NCI-H1092 treated with DMSO at 0.1 percent for 48 hours (cell line): ENCODE measurements at regions not wholly inside any gene's neighbourhood (a gene's known extent, or its start where the extent isn't known, plus 50 kb on each side); places are given as distances from the start of the nearest gene placed in this dataset.
A peak's percentile ranks its signal among the peaks of the same experiment; 100 is the strongest.
"Not testable (repeated sequence)": the region's sequence is repeated elsewhere in the genome, so short reads cannot be mapped to it uniquely, and the experiment has no call there.

Experiments used
- DNase-seq: peaks from one replicate; lab custom pipeline; 2025; lab: John Stamatoyannopoulos, UW

DNA sequence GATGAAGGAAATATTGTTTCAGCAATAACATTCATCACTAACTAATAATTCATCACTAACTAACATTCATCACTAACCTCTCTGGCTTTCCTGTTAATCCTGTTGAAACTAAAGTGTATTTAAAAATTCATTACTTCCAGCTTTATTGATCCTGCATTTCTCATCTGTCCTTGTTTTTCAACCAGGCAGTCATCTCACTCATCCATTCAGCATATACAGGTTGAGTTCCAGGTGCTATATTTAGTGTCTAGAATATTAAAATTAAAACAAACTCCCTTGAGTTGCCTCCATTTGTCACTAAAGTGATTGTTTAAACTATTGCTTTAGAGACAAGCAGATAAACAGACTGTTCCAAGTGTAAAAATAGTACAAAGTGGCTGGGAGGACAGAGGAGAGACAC is 58.1 kb downstream of the ATXN7L3B start:
- no peak for DNase-seq

DNA sequence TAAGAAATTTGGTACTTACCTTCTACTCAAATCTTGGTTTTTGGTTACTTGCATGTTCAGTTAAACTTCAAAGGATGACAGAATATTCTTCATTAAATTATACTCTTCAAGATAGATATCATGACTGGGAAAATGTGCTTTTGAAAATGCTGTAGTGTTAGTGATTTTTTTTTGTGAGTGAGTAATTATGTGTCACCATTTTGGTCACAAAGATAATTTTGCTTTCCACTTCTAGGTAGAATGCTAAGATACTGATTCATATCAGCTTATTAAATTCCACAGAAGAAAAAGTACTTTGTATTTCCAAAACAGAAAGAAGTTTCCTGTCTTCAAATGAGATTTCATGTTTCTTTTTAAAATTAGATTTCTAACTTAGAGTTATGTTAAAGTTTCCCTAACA is 61.2 kb downstream of the ATXN7L3B start:
- no peak for DNase-seq

- no peak for DNase-seq
Measured at GRCh38 chr12:74599932-74600331, 62.3 kb downstream of the ATXN7L3B start.

GRCh38 chr12:74600817-74601216 is 63.2 kb downstream of the ATXN7L3B start:
- DNase-seq = not testable (repeated sequence)

DNA sequence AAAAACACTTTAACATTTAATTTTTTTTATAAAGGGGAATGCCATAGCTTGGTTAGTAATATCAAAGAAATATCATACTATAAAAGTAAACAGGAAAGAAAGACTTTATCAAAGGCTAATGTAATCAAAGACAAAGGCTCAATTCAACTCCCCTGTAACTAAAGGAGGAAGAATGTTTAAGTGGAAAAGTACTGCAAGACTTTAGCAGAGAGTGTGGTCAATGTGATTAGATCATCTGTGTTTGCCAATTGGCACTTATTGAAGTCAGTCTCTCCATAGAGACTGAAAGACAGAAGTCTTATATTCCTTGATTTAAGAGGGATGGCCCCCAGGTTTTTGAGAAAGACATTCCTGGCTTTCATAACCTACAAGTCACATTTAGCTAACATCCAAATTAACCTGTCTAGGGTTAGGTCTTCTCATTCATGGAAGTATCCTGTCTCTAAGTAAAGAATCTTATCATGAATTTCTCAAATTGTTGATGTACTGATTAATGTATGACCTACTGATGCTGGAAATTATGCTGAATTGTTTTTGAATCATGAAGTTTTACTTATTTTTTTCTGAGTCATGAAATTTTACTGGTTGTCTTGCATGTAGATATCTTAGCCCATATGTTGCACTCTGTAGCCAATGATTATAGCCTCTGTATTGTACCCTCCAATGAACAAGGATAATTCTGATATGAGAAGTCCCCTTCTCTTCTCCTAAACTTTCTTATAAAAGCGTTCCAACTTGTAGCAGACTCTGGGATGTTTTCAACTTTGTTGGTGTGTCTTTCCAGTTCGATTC is 65.4 kb downstream of the ATXN7L3B start:
- DNase-seq = no peak

DNA sequence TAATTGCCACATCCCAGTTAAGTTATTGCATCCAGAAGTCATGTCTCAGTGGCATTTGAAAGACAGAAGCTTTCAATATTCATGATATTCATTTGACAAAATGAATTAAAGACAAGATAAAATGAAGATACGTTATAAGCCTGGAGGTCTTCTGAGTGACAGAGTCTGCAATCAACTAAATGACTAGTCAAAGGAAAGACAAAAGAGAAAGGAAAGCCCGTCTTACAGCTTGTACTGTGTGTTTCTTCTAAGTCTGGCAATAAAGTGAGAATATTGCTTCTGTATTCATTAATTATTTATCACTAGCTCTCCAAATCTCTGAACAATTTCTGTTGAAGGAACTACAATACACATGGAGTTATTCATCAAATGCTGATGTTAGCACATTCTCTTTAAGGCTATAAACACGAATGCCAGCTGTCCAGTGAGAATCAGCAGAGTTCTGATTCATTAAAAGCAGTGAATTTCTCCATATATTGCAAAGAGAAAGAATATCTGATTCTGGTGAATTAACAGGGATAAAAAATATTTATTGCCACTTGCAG is 70.7 kb downstream of the ATXN7L3B start:
- no peak for DNase-seq

GRCh38 chr12:74610711-74611110 is 73.1 kb downstream of the ATXN7L3B start:
- no peak for DNase-seq

DNA sequence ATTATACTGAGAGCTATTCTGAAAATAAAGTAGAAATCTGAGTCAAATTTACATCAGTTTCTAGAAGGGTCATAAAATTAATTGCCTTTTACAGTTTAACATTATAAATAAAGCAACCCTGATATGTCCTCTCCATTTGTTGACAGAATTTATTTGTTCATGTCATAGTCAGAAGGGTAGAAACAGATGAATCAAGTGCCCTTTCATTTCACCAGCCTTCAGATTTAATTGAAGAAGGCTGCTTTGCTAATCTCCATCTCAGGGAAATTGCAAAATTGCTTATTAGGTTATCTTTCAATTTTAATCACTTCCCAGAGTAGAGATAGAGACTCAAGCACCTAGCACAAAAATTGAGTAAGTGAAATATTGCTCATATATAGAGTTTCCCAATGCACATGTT is 76.8 kb downstream of the ATXN7L3B start:
- DNase-seq = peak; percentile 5

GRCh38 chr12:74619084-74619483 is 81.4 kb downstream of the ATXN7L3B start:
- DNase-seq = no peak

GRCh38 chr12:74619884-74620283 is 82.2 kb downstream of the ATXN7L3B start:
- DNase-seq = no peak

DNA sequence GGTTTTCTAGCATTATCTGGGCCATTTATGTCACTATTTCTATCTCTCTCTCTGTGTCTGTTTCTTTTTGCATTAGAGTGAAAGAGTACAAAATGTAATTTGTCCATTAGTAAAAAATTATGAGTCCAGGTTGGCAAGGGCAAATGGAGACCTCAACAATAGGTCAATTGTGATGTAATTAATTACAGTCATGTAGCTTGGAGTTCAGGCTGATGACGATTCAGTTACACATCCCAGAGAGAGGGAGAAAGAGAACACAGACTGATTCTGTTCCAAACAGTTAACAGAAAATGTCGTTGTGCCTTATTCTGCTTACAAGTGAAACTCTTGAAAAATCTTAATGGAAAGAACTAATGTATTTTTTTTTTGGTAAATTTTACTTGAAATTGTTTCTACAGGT is 83.3 kb downstream of the ATXN7L3B start:
- DNase-seq = no peak

- DNase-seq = peak; percentile 30
Measured at GRCh38 chr12:74624201-74624600, 86.6 kb downstream of the ATXN7L3B start.

DNA sequence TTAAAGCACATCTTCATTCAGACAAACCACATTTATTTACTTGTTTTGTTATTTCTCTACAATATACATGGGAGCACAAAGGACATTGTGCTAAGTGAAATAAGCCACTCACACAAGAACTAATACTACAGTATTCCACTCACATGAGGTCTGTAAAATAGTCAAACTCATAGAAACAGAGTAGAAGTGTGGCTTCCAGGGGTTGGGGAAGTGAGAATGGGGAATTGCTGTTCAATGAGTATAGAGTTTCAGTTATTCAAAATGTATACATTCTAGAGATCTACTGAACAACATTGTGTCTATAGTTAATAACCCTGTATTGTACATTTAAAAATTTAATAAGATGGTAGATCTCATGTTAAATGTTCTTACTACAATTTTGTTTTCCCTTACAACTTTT is 88.8 kb downstream of the ATXN7L3B start:
- no peak for DNase-seq

- DNase-seq = no peak
Measured at GRCh38 chr12:74641262-74641661, 103.6 kb downstream of the ATXN7L3B start.

DNA sequence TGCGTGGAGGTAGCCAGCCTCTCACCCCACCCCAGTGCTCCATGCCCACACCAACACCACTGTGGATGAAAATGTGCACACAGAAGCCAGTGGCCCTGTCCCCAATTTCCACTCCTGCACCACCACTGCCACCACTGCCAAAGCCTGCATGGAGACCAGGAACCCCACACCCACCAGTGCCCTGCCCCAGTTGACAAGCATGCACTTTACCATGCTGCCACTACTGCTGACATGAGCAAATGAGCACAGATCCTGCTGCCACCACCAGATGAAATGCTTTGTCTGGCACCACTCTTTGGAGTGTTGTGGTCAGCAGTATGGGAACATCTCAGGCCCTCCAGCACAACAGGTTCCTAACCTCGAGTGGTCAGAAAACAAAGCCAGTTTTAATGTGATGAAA is 104.1 kb downstream of the ATXN7L3B start:
- no peak for DNase-seq

GRCh38 chr12:74644681-74645080 is 107.0 kb downstream of the ATXN7L3B start:
- no peak for DNase-seq

GRCh38 chr12:74646831-74647230 is 109.2 kb downstream of the ATXN7L3B start:
- peak; percentile 14 for DNase-seq

- DNase-seq = no peak
Measured at GRCh38 chr12:74647256-74647655, 109.6 kb downstream of the ATXN7L3B start.

- DNase-seq = no peak
Measured at GRCh38 chr12:74656251-74656650, 118.6 kb downstream of the ATXN7L3B start.

DNA sequence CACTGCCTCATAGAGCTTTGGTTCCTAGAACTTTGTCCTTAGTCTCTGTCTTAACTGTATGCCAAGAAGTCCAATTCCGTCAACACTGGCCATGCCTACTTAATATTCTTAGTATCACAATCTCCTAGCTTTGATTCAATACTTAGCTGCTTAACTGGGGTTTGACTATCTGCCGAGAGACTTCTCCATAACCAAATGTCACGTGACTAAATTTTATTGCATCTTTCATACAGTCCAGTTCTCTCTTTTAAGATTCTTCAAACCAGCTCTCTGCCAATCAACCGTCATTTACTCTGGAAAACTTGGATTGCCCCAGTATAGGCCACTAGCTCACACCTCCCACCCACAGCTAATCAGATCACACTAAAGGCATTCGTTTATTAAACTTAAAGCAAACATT is 122.8 kb downstream of the ATXN7L3B start:
- no peak for DNase-seq

GRCh38 chr12:74663958-74664357 is 126.3 kb downstream of the ATXN7L3B start:
- DNase-seq = no peak

- no peak for DNase-seq
Measured at GRCh38 chr12:74665690-74666089, 128.1 kb downstream of the ATXN7L3B start.

DNA sequence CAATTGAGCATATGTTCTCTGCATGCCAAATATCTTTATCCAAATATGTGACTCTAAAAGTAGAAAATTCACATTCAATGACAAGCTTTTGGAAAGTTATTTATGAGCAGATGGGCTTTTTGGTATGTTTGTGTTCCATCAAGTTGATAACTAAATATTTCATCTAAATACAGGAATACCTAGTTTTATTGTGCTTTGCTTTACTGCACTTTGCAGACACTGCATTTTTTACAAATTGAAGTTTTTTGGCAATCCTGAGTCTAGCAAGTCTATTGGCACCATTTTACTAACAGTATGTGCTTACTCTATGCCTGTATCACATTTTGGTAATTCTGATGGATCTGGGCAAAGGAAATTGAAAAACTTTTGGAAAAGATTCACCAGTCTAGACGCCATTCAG is 133.8 kb downstream of the ATXN7L3B start:
- DNase-seq = no peak

DNA sequence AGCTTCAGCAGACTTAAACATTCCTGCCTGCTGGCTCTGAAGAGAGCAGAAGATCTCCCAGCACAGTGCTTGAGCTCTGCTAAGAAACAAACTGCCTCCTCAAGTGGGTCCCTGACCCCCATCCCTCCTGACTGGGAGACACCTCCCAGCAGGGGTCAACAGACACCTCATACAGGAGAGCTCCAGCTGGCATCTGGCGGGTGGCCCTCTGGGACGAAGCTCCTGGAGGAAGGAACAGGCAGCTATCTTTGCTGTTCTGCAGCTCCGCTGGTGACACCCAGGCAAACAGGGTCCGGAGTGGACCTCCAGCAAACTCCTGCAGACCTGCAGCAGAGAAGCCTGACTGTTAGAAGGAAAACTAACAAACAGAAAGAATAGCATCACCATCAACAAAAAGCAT is 139.3 kb downstream of the ATXN7L3B start:
- DNase-seq = not testable (repeated sequence)
